K562 (cell line): ENCODE measurements at regions not wholly inside any gene's neighbourhood (a gene's known extent, or its start where the extent isn't known, plus 50 kb on each side); places are given as distances from the start of the nearest gene placed in this dataset.

Source experiments
- ATAC-seq: fragments of 200-7000 bp; cut with Tn5 transposase; 3 replicates; pipeline ENCODE4 v1.9.1; 2020; ENCODE audit warnings: moderate library complexity
- BruUV-seq: library from RNA; stranded (reverse); fragments of 400-500 nt; replicated peaks from 2 replicates; lab custom pipeline; 2021; lab: Mats Ljungman, UMichigan
- CTCF ChIA-PET: fragments of 300-600 bp; formaldehyde crosslinking; extraction: SDS; loops from one replicate; lab custom pipeline; 2021; ENCODE audit warnings: low intra/inter-chr PET ratio; lab: Yijun Ruan, JAX
- POLR2A ChIA-PET: fragments of 300-600, 350-650 bp; sonication (Branson Sonifier 250); formaldehyde crosslinking; extraction: SDS; loops from one replicate; lab custom pipeline; 2021; ENCODE audit warnings: antibody characterized with exemption, inconsistent platforms; lab: Yijun Ruan, JAX
- DNase-seq, 4 experiments: peaks; one replicate each; pipeline versions ENCODE4 v3.0.0 to v3.0.0-alpha.2; 2011 to 2018; ENCODE audit warnings: low spot score in 3 of 4, mixed read lengths in 3 of 4; ENCODE audit errors: extremely low read depth in 1 of 4
- FAIRE-seq: peaks from 2 replicates; lab custom pipeline; 2011; peaks lifted over from hg19 to GRCh38; lab: Jason Lieb, UNC
- H2AFZ ChIP-seq: 2 replicates; pipeline ENCODE4 v1.6.0; 2011; ENCODE audit warnings: low read depth, low read length, control low read depth, inconsistent platforms
- H3K27ac ChIP-seq: fragments of 200-600 bp; 3 replicates; pipeline ENCODE4 v1.8.0; 2011; ENCODE audit warnings: low read depth, mild to moderate bottlenecking, control low read depth, inconsistent platforms, low read length, moderate library complexity, mixed read lengths; ENCODE audit errors: extremely low read depth
- H3K27me3 ChIP-seq, 2 experiments: fragments of 300-600 bp in 1 of 2; 2 replicates in 1 of 2; 3 replicates in 1 of 2; pipeline versions ENCODE4 v1.6.0 to v1.8.0; 2011; ENCODE audit warnings: inconsistent platforms in 2 of 2, low read length in 2 of 2, mild to moderate bottlenecking in 1 of 2, mixed read lengths in 1 of 2, moderate library complexity in 1 of 2; ENCODE audit not compliant: control insufficient read depth in 2 of 2, insufficient read depth in 2 of 2
- H3K36me3 ChIP-seq: fragments of 300-600 bp; 3 replicates; pipeline ENCODE4 v1.8.0; 2011; ENCODE audit warnings: mild to moderate bottlenecking, low read length, inconsistent platforms; ENCODE audit not compliant: control insufficient read depth, insufficient read depth
- H3K4me1 ChIP-seq, 2 experiments: fragments of 200-600 bp in 1 of 2; replicated peaks in 1 of 2; 2 replicates in 1 of 2; 3 replicates in 1 of 2; pipeline versions ENCODE4 v1.5.1 to v1.8.0; 2011; ENCODE audit warnings: inconsistent platforms in 2 of 2, low read length in 2 of 2, mild to moderate bottlenecking in 1 of 2, mixed read lengths in 1 of 2, moderate library complexity in 1 of 2; ENCODE audit not compliant: control insufficient read depth in 2 of 2, insufficient read depth in 2 of 2
- H3K4me2 ChIP-seq: 2 replicates; pipeline ENCODE4 v1.6.1; 2011; ENCODE audit warnings: low read length, control low read depth, inconsistent platforms, mixed read lengths; ENCODE audit not compliant: insufficient read depth
- H3K4me3 ChIP-seq: fragments of 200-600 bp; sonication (generic), shearing (Covaris generic); 2 replicates; pipeline ENCODE4 v1.5.1; 2016; ENCODE audit warnings: control low read depth, inconsistent platforms
- H3K79me2 ChIP-seq: fragments of 200-600 bp; 3 replicates; pipeline ENCODE4 v1.8.0; 2011; ENCODE audit warnings: low read length, inconsistent platforms; ENCODE audit not compliant: control insufficient read depth, insufficient read depth
- H3K9ac ChIP-seq, 2 experiments: 2 replicates each; pipeline versions ENCODE4 v1.6.0 to v1.6.1; 2011; ENCODE audit warnings: low read depth in 2 of 2, low read length in 2 of 2, control low read depth in 1 of 2, inconsistent platforms in 1 of 2, mild to moderate bottlenecking in 1 of 2, mixed read lengths in 1 of 2; ENCODE audit not compliant: insufficient read depth in 1 of 2
- H3K9me1 ChIP-seq: one replicate; pipeline ENCODE4 v1.6.0; 2011; ENCODE audit warnings: inconsistent platforms, mild to moderate bottlenecking, low read length, moderate library complexity; ENCODE audit not compliant: control insufficient read depth, insufficient read depth
- H3K9me3 ChIP-seq: replicated peaks from 2 replicates; pipeline ENCODE4 v1.5.1; 2011; ENCODE audit warnings: low read depth, low read length, inconsistent platforms; ENCODE audit not compliant: control insufficient read depth, insufficient read depth
- H4K20me1 ChIP-seq: replicated peaks from 2 replicates; pipeline ENCODE4 v1.6.1; 2011; ENCODE audit warnings: low read length, inconsistent platforms, mixed read lengths; ENCODE audit not compliant: control insufficient read depth, insufficient read depth
- ATF2 ChIP-seq: sonication (generic); formaldehyde crosslinking; IDR thresholded peaks from 2 replicates; pipeline ENCODE4 v1.8.1; 2022; ENCODE audit warnings: missing genetic modification reagents
- BCL6 ChIP-seq: fragments of 250-450 bp; sonication (Bioruptor Pico); IDR thresholded peaks from 2 replicates; pipeline ENCODE4 v1.4.0; 2020
- E2F6 ChIP-seq, 2 experiments: IDR thresholded peaks; 2 replicates each; pipeline ENCODE4 v1.6.1; 2011; ENCODE audit warnings: borderline replicate concordance in 1 of 2, control low read depth in 1 of 2, low read depth in 1 of 2, low read length in 1 of 2, mild to moderate bottlenecking in 1 of 2, mixed read lengths in 1 of 2, moderate library complexity in 1 of 2; ENCODE audit not compliant: insufficient read depth in 1 of 2, insufficient read length in 1 of 2, poor library complexity in 1 of 2, severe bottlenecking in 1 of 2; ENCODE audit errors: extremely low read depth in 1 of 2
- ELF1 ChIP-seq: fragments of 200-800 bp; sonication (Bioruptor generic); IDR thresholded peaks from 2 replicates; pipeline ENCODE4 v1.6.1; 2016; ENCODE audit warnings: missing genetic modification characterization, missing compliant biosample characterization
- HNRNPH1 ChIP-seq: fragments of 200-400 bp; formaldehyde crosslinking; optimal IDR thresholded peaks from 2 replicates; pipeline ENCODE3; 2017; ENCODE audit warnings: low read depth, mild to moderate bottlenecking, low read length, moderate library complexity
- NRF1 ChIP-seq, 2 experiments: fragments of 450-650 bp; IDR thresholded peaks in 1 of 2; conservative IDR thresholded peaks in 1 of 2; 2 replicates each; pipeline ENCODE4 v1.6.1; 2014; ENCODE audit warnings: mild to moderate bottlenecking in 2 of 2
- OTX1 ChIP-seq: fragments of 450-650 bp; formaldehyde crosslinking; IDR thresholded peaks from 2 replicates; pipeline ENCODE4 v1.4.0; 2022; ENCODE audit warnings: mild to moderate bottlenecking
- PTRF ChIP-seq: fragments of 450-650 bp; IDR thresholded peaks from 2 replicates; pipeline ENCODE4 v1.6.1; 2016; ENCODE audit warnings: mild to moderate bottlenecking, missing genetic modification characterization, missing compliant biosample characterization
- RBM34 ChIP-seq: fragments of 200-400 bp; formaldehyde crosslinking; IDR thresholded peaks from 2 replicates; pipeline ENCODE4 v1.6.1; 2018; ENCODE audit warnings: low read length, borderline replicate concordance; ENCODE audit not compliant: insufficient read depth
- RFX5 ChIP-seq: IDR thresholded peaks from 2 replicates; pipeline ENCODE4 v1.6.1; 2011; ENCODE audit warnings: low read depth, mild to moderate bottlenecking, improper control_type of control experiment, low read length
- TEAD1 ChIP-seq, 2 experiments: fragments of 450-650 bp in 1 of 2; sonication (generic) in 1 of 2; formaldehyde crosslinking; IDR thresholded peaks; 2 replicates each; pipeline versions ENCODE4 v1.4.0 to v1.8.0; 2020 to 2022; ENCODE audit warnings: mild to moderate bottlenecking in 2 of 2, missing genetic modification reagents in 1 of 2
- ZNF408 ChIP-seq: fragments of 250-450 bp; sonication (Bioruptor Pico); IDR thresholded peaks from 2 replicates; pipeline ENCODE4 v1.4.0; 2020; ENCODE audit warnings: low read depth, mild to moderate bottlenecking, moderate library complexity
- ZNF766 ChIP-seq: fragments of 200-800 bp; sonication (Bioruptor generic); conservative IDR thresholded peaks from 2 replicates; pipeline ENCODE4 v1.6.1; 2016; ENCODE audit warnings: missing genetic modification characterization, missing compliant biosample characterization
- ZSCAN32 ChIP-seq: fragments of 450-650 bp; formaldehyde crosslinking; IDR thresholded peaks from 2 replicates; pipeline ENCODE4 v1.4.0; 2020; ENCODE audit warnings: mild to moderate bottlenecking, moderate library complexity
- WGBS: fragments of 100-300 bp; shearing (Covaris generic); methylation state at CpG from one replicate; pipeline ENCODE4 v1.1.6; 2016; ENCODE audit warnings: low coverage, mixed read lengths; ENCODE audit not compliant: insufficient coverage; ENCODE audit errors: missing lambda C conversion rate; 5-methylcytosine and 5-hydroxymethylcytosine counted together
- in situ Hi-C: fragments of 300-500 bp; cut with MboI; formaldehyde crosslinking; loops from 4 replicates; pipeline ENCODE4 v1.15.0; 2018; ENCODE audit warnings: inconsistent platforms, mixed read lengths
- intact Hi-C: fragments of 100-400 bp; cut with micrococcal nuclease; formaldehyde crosslinking; loops from 2 replicates; pipeline ENCODE4 v1.14.2; 2022
- TF ChIP-seq, protein P1 (sequence below), 2 experiments: fragments of 450-650 bp; conservative IDR thresholded peaks; 2 replicates each; pipeline ENCODE4 v1.6.1; 2017; ENCODE audit warnings: mild to moderate bottlenecking in 2 of 2, moderate library complexity in 2 of 2

DNA sequence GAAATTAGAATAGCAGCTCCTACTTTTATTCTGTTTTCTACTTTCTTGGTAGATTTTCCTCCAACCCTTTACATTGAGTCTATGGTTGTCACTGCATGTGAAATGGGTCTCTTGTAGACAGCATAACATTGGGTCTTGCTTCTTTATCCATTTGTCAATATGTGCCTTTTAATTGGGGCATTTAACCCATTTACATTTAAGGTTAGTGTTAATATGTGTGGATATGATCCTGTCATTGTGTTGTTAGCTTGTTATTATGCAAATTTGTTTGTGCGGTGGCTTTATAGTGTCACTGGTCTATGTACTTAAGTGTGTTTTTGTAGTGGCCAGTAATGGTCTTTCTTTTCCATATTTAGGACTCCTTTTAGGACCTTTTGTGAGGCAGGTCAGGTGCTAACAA, 276.9 kb upstream of the SPHKAP start:
- FAIRE-seq, result no peak
- H3K27ac ChIP-seq, result no peak overlapping the region
- ATAC-seq, result no peak
- TF ChIP-seq ELF1 (no peak), RFX5 (no peak), NRF1 (conservative IDR thresholded peaks at IDR 0.05 in 1 of 2, IDR thresholded peaks at IDR 0.05 in 1 of 2) (no peak), HNRNPH1 (no peak), ATF2 (CRISPR knock-in tag) (no peak), BCL6 (no peak), ZNF766 (CRISPR knock-in tag) (no peak), PTRF (no peak), TEAD1 (CRISPR knock-in tag; IDR thresholded peaks at IDR 0.05) (no peak), E2F6 (IDR thresholded peaks at IDR 0.05; ENCODE audit: borderline replicate concordance in 1 of 2, extremely low read depth in 1 of 2, insufficient read depth in 1 of 2, insufficient read length in 1 of 2, low read depth in 1 of 2, low read length in 1 of 2, poor library complexity in 1 of 2, severe bottlenecking in 1 of 2) (no peak), ZNF408 (CRISPR knock-in tag) (no peak), ZSCAN32 (CRISPR knock-in tag) (no peak), OTX1 (no peak), RBM34 (no peak)
- TF ChIP-seq, protein P1, sequence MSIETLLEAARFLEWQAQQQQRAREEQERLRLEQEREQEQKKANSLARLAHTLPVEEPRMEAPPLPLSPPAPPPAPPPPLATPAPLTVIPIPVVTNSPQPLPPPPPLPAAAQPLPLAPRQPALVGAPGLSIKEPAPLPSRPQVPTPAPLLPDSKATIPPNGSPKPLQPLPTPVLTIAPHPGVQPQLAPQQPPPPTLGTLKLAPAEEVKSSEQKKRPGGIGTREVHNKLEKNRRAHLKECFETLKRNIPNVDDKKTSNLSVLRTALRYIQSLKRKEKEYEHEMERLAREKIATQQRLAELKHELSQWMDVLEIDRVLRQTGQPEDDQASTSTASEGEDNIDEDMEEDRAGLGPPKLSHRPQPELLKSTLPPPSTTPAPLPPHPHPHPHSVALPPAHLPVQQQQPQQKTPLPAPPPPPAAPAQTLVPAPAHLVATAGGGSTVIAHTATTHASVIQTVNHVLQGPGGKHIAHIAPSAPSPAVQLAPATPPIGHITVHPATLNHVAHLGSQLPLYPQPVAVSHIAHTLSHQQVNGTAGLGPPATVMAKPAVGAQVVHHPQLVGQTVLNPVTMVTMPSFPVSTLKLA (conservative IDR thresholded peaks at IDR 0.05), result no peak
- TF ChIP-seq, all 486 proteins: peak for 0
- Histone ChIP-seq H3K9me3 (no peaks in the 10 kb centered on the region), H4K20me1 (no peaks in the 10 kb centered on the region), H3K79me2 (no peaks in the 10 kb centered on the region), H2AFZ (no peak overlapping the region), H3K4me3 (no peak overlapping the region), H3K4me2 (no peak overlapping the region), H3K9ac (no peak overlapping the region), H3K9me1 (no peaks in the 10 kb centered on the region), H3K36me3 (no peaks in the 10 kb centered on the region), H3K27me3 (no peaks in the 10 kb centered on the region), H3K4me1 (no peaks in the 10 kb centered on the region)
- CTCF ChIA-PET, result no interaction called here
- 0% methylated on average over 1 of the region's 1 CpG for WGBS
- POLR2A ChIA-PET, result no interaction called here
- in situ Hi-C loops (no loop called here), intact Hi-C loops (no loop called here)
- no TSS peak for BruUV-seq
- DNase-seq, result no peak
